ENCODE measurements at regions not wholly inside any gene's neighbourhood (a gene's known extent, or its start where the extent isn't known, plus 50 kb on each side); places are given as distances from the start of the nearest gene placed in this dataset.
"Not testable (repeated sequence)": the region's sequence is repeated elsewhere in the genome, so short reads cannot be mapped to it uniquely, and the experiment has no call there.

GRCh38 chr6:81547149-81547548 is 205.3 kb downstream of the TENT5A start:
- DNase-seq (no peak), FAIRE-seq (no peak)
- Histone ChIP-seq H3K4me3 (ENCODE audit: low read depth in 1 of 3, low read length in 3 of 3) (no peak overlapping the region), H3K27me3 (ENCODE audit: control insufficient read depth in 3 of 3, insufficient read depth in 3 of 3, low read length in 3 of 3) (no peaks in the 10 kb centered on the region), H3K36me3 (ENCODE audit: control insufficient read depth in 3 of 3, insufficient read depth in 2 of 3, low read depth in 1 of 3, low read length in 3 of 3) (no peaks in the 10 kb centered on the region), H3K4me1 (ENCODE audit: control insufficient read depth in 3 of 3, insufficient read depth in 2 of 3, low read depth in 1 of 3, low read length in 2 of 3) (no peaks in the 10 kb centered on the region), H3K27ac (ENCODE audit: low read depth in 1 of 3, low read length in 2 of 3) (no peak overlapping the region), H3K9me3 (ENCODE audit: control insufficient read depth in 2 of 2, insufficient read depth in 1 of 2, low read depth in 1 of 2, low read length in 1 of 2) (peaks cover 0 to 5% of the 10 kb centered on the region in 2 donors)
- WGBS, 3 donors = 84 to 87% (median 86%) methylated on average over 3 of the region's 3 CpGs

- Histone ChIP-seq H3K4me3 (ENCODE audit: low read depth in 1 of 3, low read length in 3 of 3) (no peak overlapping the region), H3K9me3 (ENCODE audit: control insufficient read depth in 2 of 2, insufficient read depth in 1 of 2, low read depth in 1 of 2, low read length in 1 of 2) (no peaks in the 10 kb centered on the region), H3K36me3 (ENCODE audit: control insufficient read depth in 3 of 3, insufficient read depth in 2 of 3, low read depth in 1 of 3, low read length in 3 of 3) (no peaks in the 10 kb centered on the region), H3K4me1 (ENCODE audit: control insufficient read depth in 3 of 3, insufficient read depth in 2 of 3, low read depth in 1 of 3, low read length in 2 of 3) (no peaks in the 10 kb centered on the region), H3K27me3 (ENCODE audit: control insufficient read depth in 3 of 3, insufficient read depth in 3 of 3, low read length in 3 of 3) (no peaks in the 10 kb centered on the region), H3K27ac (ENCODE audit: low read depth in 1 of 3, low read length in 2 of 3) (no peak overlapping the region)
- no peak for FAIRE-seq
- DNase-seq = no peak
- WGBS, 3 donors = 76 to 86% (median 78%) methylated on average over 2 of the region's 2 CpGs
Measured at GRCh38 chr6:81534934-81535465, 217.5 kb downstream of the TENT5A start.

- Histone ChIP-seq H3K9me3 (ENCODE audit: control insufficient read depth in 2 of 2, insufficient read depth in 1 of 2, low read depth in 1 of 2, low read length in 1 of 2) (no peaks in the 10 kb centered on the region), H3K27me3 (ENCODE audit: control insufficient read depth in 3 of 3, insufficient read depth in 3 of 3, low read length in 3 of 3) (no peaks in the 10 kb centered on the region), H3K4me1 (ENCODE audit: control insufficient read depth in 3 of 3, insufficient read depth in 2 of 3, low read depth in 1 of 3, low read length in 2 of 3) (no peaks in the 10 kb centered on the region), H3K4me3 (ENCODE audit: low read depth in 1 of 3, low read length in 3 of 3) (no peak overlapping the region), H3K27ac (ENCODE audit: low read depth in 1 of 3, low read length in 2 of 3) (no peak overlapping the region), H3K36me3 (ENCODE audit: control insufficient read depth in 3 of 3, insufficient read depth in 2 of 3, low read depth in 1 of 3, low read length in 3 of 3) (no peaks in the 10 kb centered on the region)
- WGBS, 3 donors = 47 to 62% (median 49%) methylated on average over 3 of the region's 3 CpGs
- DNase-seq = no peak
- no peak for FAIRE-seq
Measured at GRCh38 chr6:81531869-81532561, 220.5 kb downstream of the TENT5A start.

- no peaks in the 10 kb centered on the region for H3K36me3 ChIP-seq (ENCODE audit: control insufficient read depth in 3 of 3, insufficient read depth in 2 of 3, low read depth in 1 of 3, low read length in 3 of 3)
- H3K4me1 ChIP-seq (ENCODE audit: control insufficient read depth in 3 of 3, insufficient read depth in 2 of 3, low read depth in 1 of 3, low read length in 2 of 3) = no peaks in the 10 kb centered on the region
- H3K27me3 ChIP-seq (ENCODE audit: control insufficient read depth in 3 of 3, insufficient read depth in 3 of 3, low read length in 3 of 3) = no peaks in the 10 kb centered on the region
- no peak for DNase-seq
- no peaks in the 10 kb centered on the region for H3K9me3 ChIP-seq (ENCODE audit: control insufficient read depth in 2 of 2, insufficient read depth in 1 of 2, low read depth in 1 of 2, low read length in 1 of 2)
- no peak overlapping the region for H3K27ac ChIP-seq (ENCODE audit: low read depth in 1 of 3, low read length in 2 of 3)
- WGBS, 3 donors = 61 to 71% (median 71%) methylated on average over 3 of the region's 3 CpGs
- no peak overlapping the region for H3K4me3 ChIP-seq (ENCODE audit: low read depth in 1 of 3, low read length in 3 of 3)
- FAIRE-seq = no peak
Measured at GRCh38 chr6:81517455-81517854, 235.0 kb downstream of the TENT5A start.

GRCh38 chr6:81515562-81516453 is 236.7 kb downstream of the TENT5A start:
- WGBS, 3 donors = 65 to 73% (median 66%) methylated on average over 7 of the region's 7 CpGs
- FAIRE-seq (no peak), DNase-seq (no peak)
- H3K27me3 ChIP-seq (ENCODE audit: control insufficient read depth in 3 of 3, insufficient read depth in 3 of 3, low read length in 3 of 3) = no peaks in the 10 kb centered on the region
- H3K36me3 ChIP-seq (ENCODE audit: control insufficient read depth in 3 of 3, insufficient read depth in 2 of 3, low read depth in 1 of 3, low read length in 3 of 3) = no peaks in the 10 kb centered on the region
- no peak overlapping the region for H3K4me3 ChIP-seq (ENCODE audit: low read depth in 1 of 3, low read length in 3 of 3)
- H3K9me3 ChIP-seq (ENCODE audit: control insufficient read depth in 2 of 2, insufficient read depth in 1 of 2, low read depth in 1 of 2, low read length in 1 of 2) = no peaks in the 10 kb centered on the region
- H3K4me1 ChIP-seq (ENCODE audit: control insufficient read depth in 3 of 3, insufficient read depth in 2 of 3, low read depth in 1 of 3, low read length in 2 of 3) = no peaks in the 10 kb centered on the region
- no peak overlapping the region for H3K27ac ChIP-seq (ENCODE audit: low read depth in 1 of 3, low read length in 2 of 3)

- H3K27ac ChIP-seq (ENCODE audit: low read depth in 1 of 3, low read length in 2 of 3); FAIRE-seq; H3K36me3 ChIP-seq (ENCODE audit: control insufficient read depth in 3 of 3, insufficient read depth in 2 of 3, low read depth in 1 of 3, low read length in 3 of 3); H3K4me1 ChIP-seq (ENCODE audit: control insufficient read depth in 3 of 3, insufficient read depth in 2 of 3, low read depth in 1 of 3, low read length in 2 of 3); H3K27me3 ChIP-seq (ENCODE audit: control insufficient read depth in 3 of 3, insufficient read depth in 3 of 3, low read length in 3 of 3); DNase-seq; H3K4me3 ChIP-seq (ENCODE audit: low read depth in 1 of 3, low read length in 3 of 3); H3K9me3 ChIP-seq (ENCODE audit: control insufficient read depth in 2 of 2, insufficient read depth in 1 of 2, low read depth in 1 of 2, low read length in 1 of 2): not testable (repeated sequence)
- 63 to 78% (median 77%) methylated on average over 4 of the region's 4 CpGs for WGBS, 3 donors
Measured at GRCh38 chr6:81514195-81514594, 238.3 kb downstream of the TENT5A start.

- H3K27ac ChIP-seq (ENCODE audit: low read depth in 1 of 3, low read length in 2 of 3) = no peak overlapping the region
- no peaks in the 10 kb centered on the region for H3K9me3 ChIP-seq (ENCODE audit: control insufficient read depth in 2 of 2, insufficient read depth in 1 of 2, low read depth in 1 of 2, low read length in 1 of 2)
- DNase-seq (peak; percentile 19 to 22), FAIRE-seq (no peak)
- WGBS, 3 donors = 0 to 23% (median 0%) methylated on average over 1 of the region's 1 CpG
- no peaks in the 10 kb centered on the region for H3K36me3 ChIP-seq (ENCODE audit: control insufficient read depth in 3 of 3, insufficient read depth in 2 of 3, low read depth in 1 of 3, low read length in 3 of 3)
- no peaks in the 10 kb centered on the region for H3K4me1 ChIP-seq (ENCODE audit: control insufficient read depth in 3 of 3, insufficient read depth in 2 of 3, low read depth in 1 of 3, low read length in 2 of 3)
- H3K4me3 ChIP-seq (ENCODE audit: low read depth in 1 of 3, low read length in 3 of 3) = no peak overlapping the region
- H3K27me3 ChIP-seq (ENCODE audit: control insufficient read depth in 3 of 3, insufficient read depth in 3 of 3, low read length in 3 of 3) = no peaks in the 10 kb centered on the region
Measured at GRCh38 chr6:81511423-81511822, 241.1 kb downstream of the TENT5A start.

- H3K9me3 ChIP-seq (ENCODE audit: control insufficient read depth in 2 of 2, insufficient read depth in 1 of 2, low read depth in 1 of 2, low read length in 1 of 2) = peaks cover 0 to 3% of the 10 kb centered on the region in 2 donors
- H3K36me3 ChIP-seq (ENCODE audit: control insufficient read depth in 3 of 3, insufficient read depth in 2 of 3, low read depth in 1 of 3, low read length in 3 of 3) = no peaks in the 10 kb centered on the region
- no peaks in the 10 kb centered on the region for H3K27me3 ChIP-seq (ENCODE audit: control insufficient read depth in 3 of 3, insufficient read depth in 3 of 3, low read length in 3 of 3)
- DNase-seq (no peak), FAIRE-seq (no peak)
- H3K4me3 ChIP-seq (ENCODE audit: low read depth in 1 of 3, low read length in 3 of 3) = no peak overlapping the region
- WGBS, 3 donors = 80 to 82% (median 81%) methylated on average over 1 of the region's 1 CpG
- no peak overlapping the region for H3K27ac ChIP-seq (ENCODE audit: low read depth in 1 of 3, low read length in 2 of 3)
- H3K4me1 ChIP-seq (ENCODE audit: control insufficient read depth in 3 of 3, insufficient read depth in 2 of 3, low read depth in 1 of 3, low read length in 2 of 3) = no peaks in the 10 kb centered on the region
Measured at GRCh38 chr6:81495999-81496398, 256.5 kb downstream of the TENT5A start.
